CD4-positive, alpha-beta T cell (primary cell): ENCODE measurements at regions not wholly inside any gene's neighbourhood (a gene's known extent, or its start where the extent isn't known, plus 50 kb on each side); places are given as distances from the start of the nearest gene placed in this dataset.
"Not testable (repeated sequence)": the region's sequence is repeated elsewhere in the genome, so short reads cannot be mapped to it uniquely, and the experiment has no call there.

Experiments
- ATAC-seq: fragments of 200-7000 bp; cut with Tn5 transposase; one replicate; pipeline ENCODE4 v1.10.0; 2022; ENCODE audit warnings: mild to moderate bottlenecking; ENCODE audit not compliant: poor library complexity
- CTCF ChIA-PET: fragments of 350-600 bp; sonication (Branson Sonifier 250); formaldehyde crosslinking; loops from one replicate; lab custom pipeline; 2021; ENCODE audit warnings: antibody characterized with exemption, inconsistent platforms; lab: Charles Lee
- POLR2A ChIA-PET: fragments of 350-600 bp; sonication (Branson Sonifier 250); formaldehyde crosslinking; loops from one replicate; lab custom pipeline; 2021; ENCODE audit warnings: antibody characterized with exemption, inconsistent platforms; lab: Charles Lee
- DNase-seq, 14 experiments: peaks; one replicate each; pipeline ENCODE4 v3.0.0-alpha.2; 2013 to 2020; ENCODE audit warnings: mixed read lengths in 2 of 14
- H3K27ac ChIP-seq, 2 donors: one replicate each; pipeline versions ENCODE4 v1.5.1 to v1.7.0; 2013; ENCODE audit warnings: low read length in 2 of 2, low read depth in 1 of 2, mild to moderate bottlenecking in 1 of 2
- H3K27me3 ChIP-seq, 2 experiments: 1 replicate in 1 of 2; 2 replicates in 1 of 2; pipeline versions ENCODE4 v1.6.1 to v1.7.0; 2013; ENCODE audit warnings: low read length in 2 of 2, control low read depth in 1 of 2, mild to moderate bottlenecking in 1 of 2, moderate library complexity in 1 of 2; ENCODE audit not compliant: insufficient read depth in 2 of 2, control insufficient read depth in 1 of 2
- H3K36me3 ChIP-seq: one replicate; pipeline ENCODE4 v1.6.1; 2013; ENCODE audit warnings: low read length, control low read depth; ENCODE audit not compliant: insufficient read depth
- H3K4me1 ChIP-seq: one replicate; pipeline ENCODE4 v1.6.1; 2013; ENCODE audit warnings: low read length, control low read depth; ENCODE audit not compliant: insufficient read depth
- H3K4me3 ChIP-seq: one replicate; pipeline ENCODE4 v1.5.1; 2013; ENCODE audit warnings: mild to moderate bottlenecking, low read length, moderate library complexity
- H3K9me3 ChIP-seq, 2 experiments: 1 replicate in 1 of 2; 2 replicates in 1 of 2; pipeline versions ENCODE4 v1.6.1 to v1.7.0; 2013; ENCODE audit warnings: low read length in 2 of 2, mild to moderate bottlenecking in 2 of 2, control low read depth in 1 of 2, moderate library complexity in 1 of 2; ENCODE audit not compliant: control insufficient read depth in 1 of 2, insufficient read depth in 1 of 2
- H3K27ac Mint-ChIP-seq: one replicate; pipeline ENCODE4 v1.8.0; 2020; ENCODE audit warnings: mixed read lengths
- H3K27me3 Mint-ChIP-seq: one replicate; pipeline ENCODE4 v1.8.0; 2021; ENCODE audit warnings: mixed read lengths
- H3K36me3 Mint-ChIP-seq: one replicate; pipeline ENCODE4 v1.8.0; 2021; ENCODE audit warnings: low read depth, mixed read lengths
- H3K4me1 Mint-ChIP-seq: one replicate; pipeline ENCODE4 v1.8.0; 2021; ENCODE audit warnings: low read depth, mixed read lengths
- H3K4me3 Mint-ChIP-seq: one replicate; pipeline ENCODE4 v1.8.0; 2020; ENCODE audit warnings: mild to moderate bottlenecking, mixed read lengths
- H3K9me3 Mint-ChIP-seq: one replicate; pipeline ENCODE4 v1.8.0; 2020; ENCODE audit warnings: mixed read lengths
- CTCF ChIP-seq: fragments of 200-600 bp; IDR thresholded peaks from one replicate; pipeline ENCODE4 v1.8.0; 2022; ENCODE audit warnings: antibody characterized with exemption, mild to moderate bottlenecking
- intact Hi-C, 2 experiments: fragments of 100-400 bp; cut with DNase I in 1 of 2; cut with micrococcal nuclease in 1 of 2; formaldehyde crosslinking; loops; one replicate each; pipeline versions ENCODE4 v1.15.1 to v1.9.0; 2023 to 2025; cut with DNase I, micrococcal nuclease

DNA sequence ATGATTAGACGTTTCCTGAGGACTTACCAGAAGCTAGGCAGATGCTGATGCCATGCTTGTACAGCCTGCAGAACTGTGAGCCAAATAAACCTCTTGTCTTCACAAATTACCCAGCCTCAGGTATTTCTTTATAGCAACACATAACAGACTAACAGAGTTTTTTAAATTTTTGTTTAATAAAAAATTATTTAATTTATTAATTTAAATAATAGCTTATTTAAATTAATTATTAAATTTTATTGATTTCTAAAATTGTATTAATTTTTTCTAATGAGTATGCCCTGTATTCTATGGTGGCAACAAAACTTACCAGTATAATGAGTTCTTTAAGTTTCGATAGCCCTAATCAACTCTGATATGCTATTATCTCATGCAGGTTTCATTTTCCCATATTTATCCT is 259.8 kb downstream of the IKZF2 start:
- no peak overlapping the region for H3K27ac Mint-ChIP-seq
- H3K36me3 ChIP-seq, result no peaks in the 10 kb centered on the region
- peaks cover 2% of the 10 kb centered on the region for H3K9me3 Mint-ChIP-seq
- ChIA-PET CTCF (no interaction called here), POLR2A (no interaction called here)
- no peak for DNase-seq
- no peaks in the 10 kb centered on the region for H3K36me3 Mint-ChIP-seq
- no peak for ATAC-seq
- no peaks in the 10 kb centered on the region for H3K4me1 ChIP-seq
- intact Hi-C loops, result no loop called here
- no peak overlapping the region for H3K27ac ChIP-seq
- H3K4me3 ChIP-seq, result no peak overlapping the region
- no peaks in the 10 kb centered on the region for H3K4me1 Mint-ChIP-seq
- no peaks in the 10 kb centered on the region for H3K27me3 ChIP-seq
- no peak overlapping the region for H3K4me3 Mint-ChIP-seq
- no peaks in the 10 kb centered on the region for H3K27me3 Mint-ChIP-seq
- H3K9me3 ChIP-seq, result no peaks in the 10 kb centered on the region
- TF ChIP-seq CTCF, result no peak

DNA sequence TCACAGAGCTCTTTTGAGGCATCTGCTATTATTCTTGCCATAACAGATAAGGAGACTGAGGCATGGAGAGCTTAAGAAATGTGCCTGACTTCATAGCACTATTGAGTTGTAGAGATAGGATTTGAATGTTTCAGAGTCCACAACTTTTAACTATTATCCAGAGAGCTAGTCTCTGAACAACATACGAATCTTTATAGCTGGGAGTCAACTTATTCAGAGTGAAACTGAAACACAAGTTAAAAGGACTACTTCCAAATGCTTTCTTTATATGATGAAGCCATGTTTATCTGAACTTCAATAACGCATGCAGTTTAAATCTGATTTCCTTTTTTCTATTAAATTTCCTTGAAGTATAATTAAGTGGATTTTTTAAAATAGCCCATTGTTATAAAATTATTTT is 268.8 kb downstream of the IKZF2 start:
- Histone ChIP-seq H3K27me3 (no peaks in the 10 kb centered on the region), H3K27ac (no peak overlapping the region), H3K4me1 (no peaks in the 10 kb centered on the region), H3K9me3 (no peaks in the 10 kb centered on the region), H3K36me3 (no peaks in the 10 kb centered on the region), H3K4me3 (no peak overlapping the region)
- no peak for TF ChIP-seq CTCF
- H3K4me1 Mint-ChIP-seq, result peaks cover 17% of the 10 kb centered on the region
- H3K36me3 Mint-ChIP-seq, result peaks cover 4% of the 10 kb centered on the region
- no peak for ATAC-seq
- POLR2A ChIA-PET, result interaction anchor here (1.3 kb wide), 1 partner anchor 120 kb away, joined by 3 read pairs; no protein-coding TSS in a partner anchor
- peaks cover 19% of the 10 kb centered on the region for H3K9me3 Mint-ChIP-seq
- intact Hi-C loops, result no loop called here
- H3K27ac Mint-ChIP-seq, result no peak overlapping the region
- CTCF ChIA-PET, result no interaction called here
- peak in 1 of 14 experiments; percentile 16 for DNase-seq
- H3K27me3 Mint-ChIP-seq, result no peaks in the 10 kb centered on the region
- H3K4me3 Mint-ChIP-seq, result no peak overlapping the region

GRCh38 chr2:212876556-212876955 is 274.9 kb downstream of the IKZF2 start:
- H3K9me3 ChIP-seq, ATAC-seq, H3K4me3 ChIP-seq, DNase-seq, CTCF ChIA-PET, H3K4me1 ChIP-seq, H3K9me3 Mint-ChIP-seq, POLR2A ChIA-PET, intact Hi-C loops, H3K27me3 Mint-ChIP-seq, H3K36me3 ChIP-seq, H3K27me3 ChIP-seq, H3K27ac ChIP-seq, H3K36me3 Mint-ChIP-seq: not testable (repeated sequence)
- H3K27ac Mint-ChIP-seq, result peak overlapping the region; percentile 66
- H3K4me3 Mint-ChIP-seq, result peak overlapping the region; percentile 47
- peaks cover 18% of the 10 kb centered on the region for H3K4me1 Mint-ChIP-seq

DNA sequence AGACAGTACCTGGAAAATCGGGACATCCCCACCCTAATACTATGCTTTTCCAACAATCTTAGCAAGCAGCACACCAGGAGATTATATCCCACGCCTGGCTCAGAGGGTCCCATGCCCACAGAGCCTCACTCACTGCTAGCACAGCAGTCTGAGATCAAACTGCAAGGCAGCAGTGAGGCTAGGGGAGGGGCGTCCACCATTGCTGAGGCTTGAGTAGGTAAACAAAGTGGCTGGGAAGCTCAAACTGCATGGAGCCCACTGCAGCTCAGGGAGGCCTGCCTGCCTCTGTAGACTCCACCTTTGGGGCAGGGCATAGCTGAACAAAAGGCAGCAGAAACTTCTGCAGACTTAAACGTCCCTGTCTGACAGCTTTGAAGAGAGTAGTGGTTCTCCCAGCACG is 275.5 kb downstream of the IKZF2 start:
- H3K27ac Mint-ChIP-seq, H3K36me3 Mint-ChIP-seq, H3K4me3 Mint-ChIP-seq, DNase-seq, CTCF ChIA-PET, ATAC-seq, H3K27me3 Mint-ChIP-seq, H3K4me1 ChIP-seq, POLR2A ChIA-PET, H3K36me3 ChIP-seq, H3K4me3 ChIP-seq, H3K9me3 ChIP-seq, H3K27me3 ChIP-seq, H3K27ac ChIP-seq, intact Hi-C loops, H3K9me3 Mint-ChIP-seq: not testable (repeated sequence)
- H3K4me1 Mint-ChIP-seq, result peaks cover 18% of the 10 kb centered on the region
